NCI-H82 (cell line): ENCODE measurements at regions not wholly inside any gene's neighbourhood (a gene's known extent, or its start where the extent isn't known, plus 50 kb on each side); places are given as distances from the start of the nearest gene placed in this dataset.
A peak's percentile ranks its signal among the peaks of the same experiment; 100 is the strongest.
"Not testable (repeated sequence)": the region's sequence is repeated elsewhere in the genome, so short reads cannot be mapped to it uniquely, and the experiment has no call there.

Source experiments
- DNase-seq: peaks from one replicate; lab custom pipeline; 2025; lab: John Stamatoyannopoulos, UW

DNA sequence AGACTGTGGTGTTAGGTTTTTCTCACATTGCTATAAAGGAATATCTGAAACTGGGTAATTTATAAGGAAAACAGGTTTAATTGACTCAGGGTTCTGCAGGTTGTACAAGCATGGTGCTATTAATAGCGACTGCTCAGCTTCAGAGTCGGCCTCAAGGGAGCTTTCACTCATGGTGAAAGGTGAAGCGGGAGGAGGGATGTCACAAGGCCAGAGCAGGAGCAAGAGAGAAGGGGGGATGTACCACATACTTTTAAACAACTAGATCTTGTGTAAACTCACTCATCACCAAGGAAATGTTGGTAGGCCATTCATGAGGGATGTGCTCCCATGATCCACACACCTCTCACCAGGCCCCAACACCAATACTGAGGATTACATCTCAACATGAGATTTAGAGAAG, 313.2 kb downstream of the UBE2NL start:
- DNase-seq = not testable (repeated sequence)

DNA sequence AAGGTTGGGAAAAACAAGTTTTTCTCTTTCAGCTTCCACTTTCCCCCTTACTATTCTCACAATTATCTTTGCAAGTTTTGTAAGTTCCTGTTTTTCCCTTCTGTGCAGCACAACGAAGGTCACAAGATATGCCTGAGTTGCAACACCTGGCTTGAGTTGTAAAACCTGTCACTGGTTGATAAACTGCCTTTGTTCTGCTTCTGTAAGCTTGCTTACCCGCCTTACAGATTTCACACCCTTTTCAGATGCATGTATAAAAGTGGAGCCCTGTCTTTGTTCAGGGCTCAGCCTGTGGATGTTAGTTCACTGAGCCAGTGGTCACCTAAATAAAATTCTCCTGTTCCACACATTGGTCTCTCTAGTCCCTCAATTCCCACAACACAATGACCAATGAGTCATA, 318.9 kb downstream of the UBE2NL start:
- DNase-seq = not testable (repeated sequence)

DNA sequence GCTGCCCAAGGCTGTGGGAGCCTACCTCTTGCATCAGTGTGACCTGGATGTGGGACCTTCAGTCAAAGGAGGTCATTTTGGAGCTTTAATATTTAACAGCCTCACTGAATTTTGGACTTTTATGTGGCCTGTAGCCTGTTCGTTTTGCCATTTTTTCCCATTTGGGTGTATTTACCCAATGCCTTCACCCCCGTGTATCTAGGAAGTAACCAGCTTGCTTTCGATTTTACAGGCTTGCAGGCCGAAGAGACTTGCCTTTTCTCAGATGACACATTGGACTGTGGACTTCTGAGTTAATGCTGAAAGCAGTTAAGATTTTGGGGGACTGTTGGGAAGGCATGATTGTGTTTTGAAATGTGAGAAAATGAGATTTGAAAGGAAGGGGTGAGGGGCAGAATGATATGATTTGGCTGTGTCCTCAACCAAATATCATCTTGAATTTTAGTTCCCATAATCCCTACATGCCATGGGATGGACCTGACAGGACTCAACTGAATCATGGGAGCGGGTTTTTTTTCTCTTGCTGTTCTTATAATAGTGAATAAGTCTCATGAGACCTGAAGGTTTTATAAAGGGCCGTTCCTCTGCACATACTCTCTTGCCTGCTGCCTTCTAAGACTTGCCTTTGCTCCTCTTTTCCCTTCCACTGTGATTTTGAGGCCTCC, 324.6 kb downstream of the UBE2NL start:
- DNase-seq = not testable (repeated sequence)

DNA sequence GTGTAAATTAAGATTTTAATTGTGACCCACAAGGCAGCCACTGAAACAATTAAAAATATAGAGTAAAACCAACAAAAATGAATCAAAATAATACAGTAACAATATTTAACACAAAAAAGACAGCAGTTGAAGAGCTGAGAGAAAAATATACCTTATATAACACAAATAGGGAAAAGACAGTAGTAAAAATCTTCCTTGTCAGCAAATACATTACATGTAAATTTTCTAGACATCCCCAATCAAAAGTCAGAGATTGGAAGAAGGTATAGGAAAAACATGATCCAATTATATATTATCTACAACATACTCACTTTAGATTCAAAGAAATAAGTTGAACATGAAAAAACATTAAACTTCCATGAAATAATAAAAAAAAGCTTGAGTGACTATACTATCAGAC, 330.8 kb downstream of the UBE2NL start:
- no peak for DNase-seq

DNA sequence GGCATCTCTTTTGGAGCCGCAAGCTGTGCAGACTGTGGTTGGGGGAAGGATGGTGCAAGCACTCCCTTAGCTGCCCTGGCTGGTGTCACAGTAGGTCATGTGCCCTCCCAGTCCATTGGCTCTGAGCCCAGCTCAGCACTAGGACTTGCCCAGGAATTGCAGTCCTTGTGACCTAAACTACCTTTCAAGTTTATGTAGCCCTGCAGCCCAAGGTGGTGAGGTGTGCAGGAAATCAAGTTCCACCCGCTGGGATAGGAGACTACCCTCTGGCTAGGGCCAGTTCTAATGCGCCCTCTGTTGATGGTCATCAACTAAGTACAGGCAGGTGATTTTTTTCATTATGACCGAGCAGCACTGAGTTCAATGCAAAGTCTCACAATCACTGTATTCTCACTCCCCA, 335.2 kb downstream of the UBE2NL start:
- peak; percentile 26 for DNase-seq

DNA sequence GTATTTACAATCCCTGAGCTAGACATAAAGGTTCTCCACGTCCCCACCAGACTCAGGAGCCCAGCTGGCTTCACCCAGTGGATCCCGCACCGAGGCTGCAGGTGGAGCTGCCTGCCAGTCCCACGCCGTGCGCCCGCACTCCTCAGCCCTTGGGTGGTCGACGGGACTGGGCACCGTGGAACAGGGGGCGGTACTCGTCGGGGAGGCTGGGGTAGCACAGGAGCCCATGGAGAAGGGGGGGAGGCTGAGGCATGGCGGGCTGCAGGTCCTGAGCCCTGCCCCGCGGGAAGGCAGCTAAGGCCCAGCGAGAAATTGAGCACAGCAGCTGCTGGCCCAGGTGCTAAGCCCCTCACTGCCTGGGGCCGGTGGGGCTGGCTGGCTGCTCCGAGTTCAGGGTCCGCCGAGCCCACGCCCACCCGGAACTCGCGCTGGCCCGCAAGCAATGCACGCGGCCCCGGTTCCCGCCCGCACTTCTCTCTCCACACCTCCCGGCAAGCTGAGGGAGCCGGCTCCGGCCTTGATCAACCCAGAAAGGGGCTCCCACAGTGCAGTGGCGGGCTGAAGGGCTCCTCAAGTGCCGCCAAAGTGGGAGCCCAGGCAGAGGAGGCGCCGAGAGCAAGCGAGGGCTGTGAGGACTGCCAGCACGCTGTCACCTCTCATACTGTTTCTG, 347.4 kb downstream of the UBE2NL start:
- not testable (repeated sequence) for DNase-seq

DNA sequence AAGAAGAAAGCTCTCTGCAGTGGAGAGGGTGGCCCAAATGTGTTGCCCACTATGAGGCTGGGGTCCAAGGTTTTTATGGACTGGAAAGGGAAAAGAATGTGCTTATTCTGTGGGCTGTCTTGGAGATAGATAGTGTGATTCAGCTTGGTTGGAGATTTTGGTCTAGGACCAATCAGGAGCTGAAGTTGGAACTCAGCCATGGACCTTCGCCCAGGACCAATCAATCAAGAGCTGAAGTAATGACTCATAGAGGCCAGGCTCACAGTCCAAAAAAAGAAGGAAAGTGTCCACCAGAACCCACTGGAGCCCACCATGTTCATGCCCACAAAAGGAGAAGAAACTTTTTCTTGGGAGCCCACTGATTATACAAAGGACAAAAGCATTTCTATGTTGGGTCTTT, 369.5 kb downstream of the UBE2NL start:
- no peak for DNase-seq

DNA sequence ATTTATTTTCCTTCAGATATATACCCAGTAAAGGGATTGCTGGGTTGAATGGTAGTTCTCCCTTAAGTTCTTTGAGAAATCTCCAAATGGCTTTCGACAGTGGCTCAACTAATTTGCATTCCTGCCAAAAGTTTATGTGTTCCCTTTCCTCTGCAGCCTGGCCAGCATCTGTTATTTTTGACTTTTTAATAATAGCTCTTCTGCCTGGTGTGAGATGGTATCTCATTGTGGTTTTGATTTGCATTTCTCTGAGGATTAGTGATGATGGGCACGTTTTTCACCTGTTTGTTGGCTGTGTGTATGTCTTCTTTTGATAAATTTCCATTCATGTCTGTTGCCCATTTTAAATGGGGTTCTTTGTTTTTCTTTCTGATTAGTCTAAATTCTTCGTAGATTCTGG, 375.2 kb downstream of the UBE2NL start:
- DNase-seq = no peak

DNA sequence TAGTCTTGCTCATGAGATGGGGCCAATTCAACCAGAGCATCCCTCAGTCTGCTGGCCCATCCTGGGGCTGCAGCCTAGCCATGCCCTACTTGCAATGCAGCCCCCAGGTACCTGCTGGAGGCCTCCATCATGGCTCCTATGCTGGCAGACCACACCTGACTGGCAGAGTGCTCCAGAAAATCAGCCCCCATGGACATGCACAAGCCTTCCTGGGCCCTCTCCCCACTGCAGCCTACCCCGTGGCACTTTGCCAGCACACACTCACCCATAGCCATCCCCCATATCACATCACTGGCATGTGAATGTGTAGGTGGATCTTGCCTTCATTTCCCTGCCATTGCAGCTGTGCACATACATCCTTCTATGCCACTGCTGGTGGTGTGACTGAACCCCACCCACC, 381.8 kb downstream of the UBE2NL start:
- DNase-seq = no peak

DNA sequence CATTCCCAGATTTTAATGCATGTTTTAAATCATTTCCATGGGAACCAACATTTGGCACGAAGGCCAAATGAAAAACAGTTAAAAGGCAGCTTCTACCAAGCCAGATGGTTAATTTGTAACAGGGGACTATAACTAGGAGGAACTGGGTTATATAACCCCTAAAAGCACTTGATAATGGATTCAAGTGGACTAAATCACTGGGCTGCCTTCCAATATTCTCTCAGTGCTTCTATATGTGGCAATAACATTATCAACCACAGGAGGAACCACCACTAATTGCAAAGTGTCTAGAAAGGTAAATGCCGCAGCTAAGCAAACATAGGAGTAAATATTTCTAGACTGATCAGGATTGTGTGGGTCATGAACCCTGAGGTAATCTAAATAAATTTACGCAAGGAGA, 391.5 kb downstream of the UBE2NL start:
- peak; percentile 2 for DNase-seq

DNA sequence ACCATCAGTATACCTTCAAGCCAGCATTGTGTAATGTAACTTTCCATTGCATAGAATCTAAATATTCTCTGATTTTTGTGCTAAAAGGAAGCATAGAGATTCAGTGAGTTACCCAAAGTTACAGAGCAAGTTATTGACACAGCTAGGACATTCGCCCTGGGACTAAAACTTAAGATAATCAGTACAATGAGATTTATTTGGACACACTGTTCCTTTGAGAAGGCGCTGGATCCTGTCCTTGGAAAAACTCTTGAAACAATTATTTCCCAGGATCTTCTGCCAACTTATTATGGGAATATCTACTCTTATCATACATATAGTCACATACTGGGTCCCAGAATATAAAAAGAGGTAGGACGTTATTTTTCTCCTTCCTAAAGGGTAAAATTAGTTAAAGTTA, 392.0 kb downstream of the UBE2NL start:
- no peak for DNase-seq

DNA sequence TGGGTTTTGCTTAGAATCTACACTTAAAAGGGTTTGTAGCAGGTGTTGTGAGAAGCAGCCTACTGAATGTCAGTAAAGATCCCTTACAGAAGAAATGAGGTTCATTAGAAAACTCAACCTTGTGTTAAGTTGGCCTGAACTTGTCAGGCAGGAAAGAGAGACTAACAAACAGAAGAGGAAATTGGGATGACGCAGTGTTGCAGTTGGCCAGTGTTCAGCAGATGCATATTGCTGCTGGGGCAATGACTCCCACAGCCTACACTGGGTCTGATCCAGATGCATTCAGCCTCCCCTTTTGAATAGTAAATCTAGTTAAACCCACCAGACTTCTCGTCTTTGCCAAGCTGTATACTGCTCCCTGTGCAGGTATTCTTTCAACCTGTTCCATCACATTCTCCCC, 409.4 kb downstream of the UBE2NL start:
- no peak for DNase-seq

DNA sequence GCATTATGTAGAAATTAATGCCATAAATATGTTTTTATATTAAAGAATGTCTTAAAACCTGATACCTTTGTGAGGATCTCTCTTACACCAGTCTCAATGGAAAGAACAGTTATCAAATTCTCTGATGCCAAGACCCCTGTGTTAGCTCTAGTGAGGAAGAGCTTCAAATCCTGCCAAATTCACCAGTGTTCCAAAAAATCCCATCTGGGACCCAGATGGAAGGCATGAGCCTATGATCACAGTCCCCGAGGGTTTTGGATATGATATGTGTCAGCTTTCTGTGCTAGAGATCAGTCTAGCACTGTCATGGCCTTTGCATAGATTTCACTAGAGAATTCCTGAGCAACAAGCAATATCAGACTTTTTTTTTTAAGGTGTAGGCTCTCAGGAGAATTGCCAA, 412.1 kb downstream of the UBE2NL start:
- no peak for DNase-seq

DNA sequence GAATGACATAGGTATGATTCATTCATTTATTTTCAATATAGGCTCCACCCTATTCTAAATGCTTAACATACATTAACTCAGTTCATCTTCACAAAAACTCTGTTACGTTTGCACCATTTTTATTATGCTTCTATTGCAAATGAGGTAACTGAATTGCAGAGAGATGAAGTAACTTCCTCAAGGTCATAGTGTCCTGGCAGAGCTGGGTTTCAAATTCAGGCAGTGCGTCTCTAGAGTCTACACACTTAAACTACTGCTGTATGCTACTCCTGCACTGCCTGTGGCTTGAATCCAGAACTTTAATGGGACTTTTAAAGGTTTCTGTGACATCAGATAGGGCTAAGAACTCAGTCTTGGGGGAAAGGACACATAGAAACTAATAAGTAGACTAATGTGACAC, 413.4 kb downstream of the UBE2NL start:
- no peak for DNase-seq

DNA sequence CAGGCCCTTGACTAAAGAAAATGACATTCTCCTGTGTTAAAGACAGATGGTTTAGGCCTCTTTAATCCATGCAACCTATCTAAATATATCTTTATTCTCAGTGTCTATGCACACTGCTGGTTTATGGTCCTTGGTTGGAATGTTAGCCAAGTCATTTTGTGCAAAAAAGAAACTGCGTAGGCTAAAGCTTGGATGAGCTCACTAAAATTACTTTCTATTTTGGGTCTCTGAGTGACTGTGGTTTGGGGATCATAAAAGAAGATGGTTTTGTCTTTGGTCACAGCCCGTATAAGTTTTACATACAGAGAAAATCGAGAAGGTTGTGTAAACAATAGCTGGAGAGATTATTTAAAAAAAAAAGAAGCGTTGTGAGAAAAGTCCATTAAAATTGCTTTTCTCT, 443.6 kb downstream of the UBE2NL start:
- no peak for DNase-seq

DNA sequence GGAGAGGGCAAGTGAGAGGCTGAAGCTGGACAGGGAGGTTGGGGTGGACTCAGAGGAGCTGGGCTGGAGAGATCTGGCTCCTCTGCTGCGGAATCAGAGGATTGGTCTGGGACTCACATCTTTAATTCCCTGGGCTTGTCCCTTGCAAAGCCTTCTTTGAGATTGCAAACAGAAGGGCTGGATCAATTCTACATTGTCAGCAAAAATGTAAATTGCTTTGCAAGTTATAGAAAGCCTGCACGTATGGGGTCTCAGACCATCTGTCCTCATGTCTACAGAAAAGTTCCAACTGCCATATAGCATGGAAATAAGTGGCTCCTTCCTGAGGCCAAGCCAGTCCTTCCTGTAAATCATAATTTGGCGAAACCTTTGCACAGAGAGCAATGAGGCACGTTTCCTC, 449.6 kb downstream of the UBE2NL start:
- DNase-seq = no peak

DNA sequence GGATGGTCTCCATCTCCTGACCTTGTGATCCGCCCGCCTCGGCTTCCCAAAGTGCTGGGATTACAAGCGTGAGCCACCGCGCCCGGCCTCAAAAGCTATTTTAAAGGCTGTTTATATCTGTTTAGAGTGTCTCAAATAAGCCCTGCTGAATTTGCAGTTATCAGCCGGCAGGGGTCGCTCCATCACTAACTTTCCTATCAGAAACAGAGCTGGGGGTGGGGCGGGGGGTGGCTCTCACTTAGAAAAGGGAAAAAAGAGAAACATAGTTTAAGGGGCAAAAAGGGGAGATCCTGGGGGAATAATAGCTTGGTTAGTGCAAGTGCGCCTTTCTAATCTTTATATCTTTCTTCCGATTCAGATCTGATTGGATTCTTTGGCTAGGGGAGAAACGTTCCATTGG, 450.7 kb downstream of the UBE2NL start:
- DNase-seq = peak; percentile 56

DNA sequence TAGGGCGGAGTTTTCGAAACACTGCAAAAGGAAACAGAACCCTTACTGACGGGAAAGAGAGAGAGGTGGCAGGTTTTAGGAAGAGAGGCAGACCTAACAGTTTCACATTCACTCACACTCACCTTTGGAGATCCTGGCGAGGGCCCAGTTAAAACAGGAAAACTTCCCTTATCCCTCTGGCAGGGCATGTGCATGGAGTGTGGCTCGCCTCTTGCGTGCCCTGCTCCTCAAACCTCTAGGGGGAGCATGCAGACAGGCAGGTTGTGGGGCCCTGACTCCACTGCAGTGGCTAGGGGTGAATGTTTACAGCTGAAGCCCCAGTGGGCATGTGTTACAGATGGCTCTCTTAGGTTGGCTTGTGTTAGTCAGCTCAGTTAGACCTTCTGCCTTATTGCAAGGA, 451.5 kb downstream of the UBE2NL start:
- DNase-seq = peak; percentile 11

DNA sequence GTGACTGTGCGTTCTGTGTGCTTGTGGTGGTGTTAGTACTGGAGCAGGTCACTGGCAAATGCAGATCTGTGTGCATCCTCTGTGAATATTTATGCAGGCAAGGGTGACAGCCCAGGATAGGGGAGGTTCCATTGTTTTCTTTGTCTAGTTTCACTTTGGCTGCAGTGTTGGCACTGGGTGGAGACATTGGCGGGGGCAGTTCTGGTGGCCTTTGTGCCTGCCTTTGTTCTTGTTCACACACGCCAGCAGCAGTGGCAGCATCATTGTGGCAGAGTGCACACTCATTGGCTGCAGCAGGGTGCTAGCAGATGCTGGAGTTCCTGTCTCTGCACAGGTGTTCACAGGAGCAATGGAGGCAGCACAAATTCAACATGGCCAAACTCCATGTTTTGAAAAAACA, 495.3 kb downstream of the UBE2NL start:
- DNase-seq = no peak

DNA sequence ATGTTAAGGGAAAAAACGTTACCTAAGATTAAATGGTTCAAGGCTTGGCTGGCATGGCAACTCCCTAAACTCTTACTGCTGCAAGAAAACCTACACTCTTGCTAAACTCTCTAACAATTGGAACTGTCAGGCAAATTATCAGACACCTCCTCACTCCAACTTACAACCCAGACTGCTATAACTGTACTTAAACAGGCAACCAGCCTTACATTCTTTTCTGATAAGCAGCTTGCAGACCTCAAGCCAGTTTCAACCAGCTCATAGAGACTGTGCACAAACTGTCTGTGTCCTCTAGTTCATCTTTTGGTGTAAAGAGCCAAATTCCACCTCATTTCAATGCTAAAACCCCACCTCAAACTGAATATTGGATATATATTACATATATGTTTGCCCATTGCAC, 504.9 kb downstream of the UBE2NL start:
- no peak for DNase-seq
